Glutamatergic neuron (in vitro differentiated cells): ENCODE measurements at regions not wholly inside any gene's neighbourhood (a gene's known extent, or its start where the extent isn't known, plus 50 kb on each side); places are given as distances from the start of the nearest gene placed in this dataset.

ENCODE experiments used
- DNase-seq: peaks from one replicate; pipeline ENCODE4 v3.0.0; 2022
- H3K27ac Mint-ChIP-seq: one replicate; pipeline ENCODE4 v1.8.0; 2020; ENCODE audit warnings: mild to moderate bottlenecking, mixed read lengths, inconsistent platforms; ENCODE audit not compliant: unreplicated experiment
- H3K27me3 Mint-ChIP-seq: one replicate; pipeline ENCODE4 v1.8.0; 2020; ENCODE audit warnings: mild to moderate bottlenecking, moderate library complexity, mixed read lengths, inconsistent platforms; ENCODE audit not compliant: unreplicated experiment
- H3K36me3 Mint-ChIP-seq: one replicate; pipeline ENCODE4 v1.8.0; 2020; ENCODE audit warnings: mild to moderate bottlenecking, mixed read lengths, inconsistent platforms; ENCODE audit not compliant: unreplicated experiment
- H3K4me1 Mint-ChIP-seq: one replicate; pipeline ENCODE4 v1.8.0; 2020; ENCODE audit warnings: mild to moderate bottlenecking, low read depth, mixed read lengths, inconsistent platforms; ENCODE audit not compliant: unreplicated experiment
- H3K4me3 Mint-ChIP-seq: one replicate; pipeline ENCODE4 v1.8.0; 2020; ENCODE audit warnings: mild to moderate bottlenecking, mixed read lengths, inconsistent platforms; ENCODE audit not compliant: unreplicated experiment
- H3K9me3 Mint-ChIP-seq: one replicate; pipeline ENCODE4 v1.8.0; 2020; ENCODE audit warnings: mild to moderate bottlenecking, moderate library complexity, mixed read lengths, inconsistent platforms; ENCODE audit not compliant: unreplicated experiment
- CTCF ChIP-seq: fragments of 200-600 bp; sonication (generic); IDR thresholded peaks from one replicate; pipeline ENCODE4 v1.5.0; 2021; ENCODE audit not compliant: partially characterized antibody, unreplicated experiment

GRCh38 chr7:22554184-22554583, 54.2 kb upstream of the STEAP1B start:
- peaks cover 1% of the 10 kb centered on the region for H3K9me3 Mint-ChIP-seq
- TF ChIP-seq CTCF: no peak
- no peaks in the 10 kb centered on the region for H3K36me3 Mint-ChIP-seq
- peaks cover under 1% of the 10 kb centered on the region for H3K4me1 Mint-ChIP-seq
- no peak for DNase-seq
- H3K27me3 Mint-ChIP-seq: peaks cover 3% of the 10 kb centered on the region
- no peak overlapping the region for H3K4me3 Mint-ChIP-seq
- no peak overlapping the region for H3K27ac Mint-ChIP-seq

- no peak overlapping the region for H3K4me3 Mint-ChIP-seq
- TF ChIP-seq CTCF: no peak
- H3K4me1 Mint-ChIP-seq: peaks cover 2% of the 10 kb centered on the region
- peaks cover 3% of the 10 kb centered on the region for H3K27me3 Mint-ChIP-seq
- DNase-seq: no peak
- H3K27ac Mint-ChIP-seq: no peak overlapping the region
- no peaks in the 10 kb centered on the region for H3K36me3 Mint-ChIP-seq
- peaks cover 1% of the 10 kb centered on the region for H3K9me3 Mint-ChIP-seq
Observed at GRCh38 chr7:22551768-22552513, 52.0 kb upstream of the STEAP1B start.

- Mint-ChIP-seq H3K4me1 (peaks cover 2% of the 10 kb centered on the region), H3K27ac (no peak overlapping the region), H3K36me3 (no peaks in the 10 kb centered on the region), H3K9me3 (peaks cover 1% of the 10 kb centered on the region), H3K4me3 (peak overlapping the region; percentile 91), H3K27me3 (peaks cover 3% of the 10 kb centered on the region)
- DNase-seq: no peak
- TF ChIP-seq CTCF: no peak
Observed at GRCh38 chr7:22550514-22551030, 50.6 kb upstream of the STEAP1B start.

GRCh38 chr7:22549667-22550513, 49.9 kb upstream of the STEAP1B start:
- H3K4me3 Mint-ChIP-seq: peak overlapping the region; percentile 91
- DNase-seq: peak; percentile 78
- H3K27me3 Mint-ChIP-seq: peaks cover 3% of the 10 kb centered on the region
- peak; percentile 69 for TF ChIP-seq CTCF
- peaks cover 1% of the 10 kb centered on the region for H3K9me3 Mint-ChIP-seq
- no peak overlapping the region for H3K27ac Mint-ChIP-seq
- H3K36me3 Mint-ChIP-seq: no peaks in the 10 kb centered on the region
- H3K4me1 Mint-ChIP-seq: peaks cover 2% of the 10 kb centered on the region
